Activated CD8-positive, alpha-beta T cell treated with anti-CD3 and anti-CD28 coated beads for 36 hours (primary cell): ENCODE measurements at regions not wholly inside any gene's neighbourhood (a gene's known extent, or its start where the extent isn't known, plus 50 kb on each side); places are given as distances from the start of the nearest gene placed in this dataset.

Source experiments
- ATAC-seq: fragments of 200-7000 bp; cut with Tn5 transposase; one replicate; pipeline ENCODE4 v1.10.0; 2021; ENCODE audit warnings: mild to moderate bottlenecking, moderate library complexity
- CTCF ChIA-PET: fragments of 350-600 bp; sonication (Branson Sonifier 250); formaldehyde crosslinking; loops from one replicate; lab custom pipeline; 2021; ENCODE audit warnings: antibody characterized with exemption; lab: Charles Lee
- POLR2A ChIA-PET: fragments of 350-600 bp; sonication (Branson Sonifier 250); formaldehyde crosslinking; loops from one replicate; lab custom pipeline; 2021; ENCODE audit warnings: antibody characterized with exemption; lab: Charles Lee
- DNase-seq: peaks from one replicate; pipeline ENCODE4 v3.0.0-alpha.2; 2020
- H3K27ac Mint-ChIP-seq: one replicate; pipeline ENCODE4 v1.8.0; 2021; ENCODE audit warnings: mild to moderate bottlenecking, mixed read lengths
- H3K27me3 Mint-ChIP-seq: one replicate; pipeline ENCODE4 v1.8.0; 2021; ENCODE audit warnings: mixed read lengths
- H3K36me3 Mint-ChIP-seq: one replicate; pipeline ENCODE4 v1.8.0; 2021; ENCODE audit warnings: low read depth, mixed read lengths
- H3K4me1 Mint-ChIP-seq: one replicate; pipeline ENCODE4 v1.8.0; 2021; ENCODE audit warnings: low read depth, mixed read lengths
- H3K4me3 Mint-ChIP-seq: one replicate; pipeline ENCODE4 v1.8.0; 2021; ENCODE audit warnings: mild to moderate bottlenecking, moderate library complexity, mixed read lengths
- H3K9me3 Mint-ChIP-seq: one replicate; pipeline ENCODE4 v1.8.0; 2021; ENCODE audit warnings: mixed read lengths
- intact Hi-C: fragments of 100-400 bp; cut with micrococcal nuclease; formaldehyde crosslinking; loops from one replicate; pipeline ENCODE4 v1.10.0; 2022
- TF ChIP-seq, protein P1 (sequence below): fragments of 200-600 bp; IDR thresholded peaks from one replicate; pipeline ENCODE4 v1.8.0; 2022; ENCODE audit warnings: antibody characterized with exemption, mild to moderate bottlenecking

GRCh38 chr3:147669077-147669476, 259.9 kb downstream of the ZIC1 start:
- DNase-seq = no peak
- POLR2A ChIA-PET = no interaction called here
- CTCF ChIA-PET = no interaction called here
- TF ChIP-seq, protein P1, sequence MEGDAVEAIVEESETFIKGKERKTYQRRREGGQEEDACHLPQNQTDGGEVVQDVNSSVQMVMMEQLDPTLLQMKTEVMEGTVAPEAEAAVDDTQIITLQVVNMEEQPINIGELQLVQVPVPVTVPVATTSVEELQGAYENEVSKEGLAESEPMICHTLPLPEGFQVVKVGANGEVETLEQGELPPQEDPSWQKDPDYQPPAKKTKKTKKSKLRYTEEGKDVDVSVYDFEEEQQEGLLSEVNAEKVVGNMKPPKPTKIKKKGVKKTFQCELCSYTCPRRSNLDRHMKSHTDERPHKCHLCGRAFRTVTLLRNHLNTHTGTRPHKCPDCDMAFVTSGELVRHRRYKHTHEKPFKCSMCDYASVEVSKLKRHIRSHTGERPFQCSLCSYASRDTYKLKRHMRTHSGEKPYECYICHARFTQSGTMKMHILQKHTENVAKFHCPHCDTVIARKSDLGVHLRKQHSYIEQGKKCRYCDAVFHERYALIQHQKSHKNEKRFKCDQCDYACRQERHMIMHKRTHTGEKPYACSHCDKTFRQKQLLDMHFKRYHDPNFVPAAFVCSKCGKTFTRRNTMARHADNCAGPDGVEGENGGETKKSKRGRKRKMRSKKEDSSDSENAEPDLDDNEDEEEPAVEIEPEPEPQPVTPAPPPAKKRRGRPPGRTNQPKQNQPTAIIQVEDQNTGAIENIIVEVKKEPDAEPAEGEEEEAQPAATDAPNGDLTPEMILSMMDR = no peak
- Mint-ChIP-seq H3K27ac (no peak overlapping the region), H3K27me3 (no peaks in the 10 kb centered on the region), H3K36me3 (no peaks in the 10 kb centered on the region), H3K9me3 (peaks cover 1% of the 10 kb centered on the region), H3K4me1 (no peaks in the 10 kb centered on the region), H3K4me3 (no peak overlapping the region)
- ATAC-seq = no peak
- intact Hi-C loops = no loop called here

DNA sequence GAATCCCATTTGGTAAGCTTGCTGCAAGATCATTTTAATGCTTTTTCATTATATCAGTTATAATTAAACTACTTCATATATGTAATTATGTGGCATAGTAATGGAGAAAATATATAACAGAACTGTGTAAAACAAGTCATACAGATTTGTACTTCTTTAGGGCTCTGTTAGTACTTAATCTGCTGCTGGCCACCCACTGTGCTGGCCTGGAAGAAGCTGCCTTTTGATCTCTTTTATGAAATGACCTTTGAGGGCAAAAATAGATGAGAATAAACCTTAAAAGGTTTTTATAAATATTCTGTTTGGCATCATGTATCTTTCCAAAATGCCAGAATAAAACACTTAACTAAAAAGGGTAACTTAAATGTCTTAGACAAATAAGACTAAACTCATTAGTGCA, 262.9 kb downstream of the ZIC1 start:
- ChIA-PET POLR2A (no interaction called here), CTCF (no interaction called here)
- Mint-ChIP-seq H3K27ac (no peak overlapping the region), H3K4me3 (no peak overlapping the region), H3K9me3 (peaks cover 4% of the 10 kb centered on the region), H3K4me1 (no peaks in the 10 kb centered on the region), H3K27me3 (no peaks in the 10 kb centered on the region), H3K36me3 (no peaks in the 10 kb centered on the region)
- ATAC-seq (no peak), DNase-seq (no peak)
- intact Hi-C loops = no loop called here
- TF ChIP-seq, protein P1 = no peak

- TF ChIP-seq, protein P1 = no peak
- ChIA-PET CTCF (no interaction called here), POLR2A (no interaction called here)
- H3K36me3 Mint-ChIP-seq = no peaks in the 10 kb centered on the region
- no peak overlapping the region for H3K4me3 Mint-ChIP-seq
- peaks cover 4% of the 10 kb centered on the region for H3K9me3 Mint-ChIP-seq
- no peaks in the 10 kb centered on the region for H3K4me1 Mint-ChIP-seq
- ATAC-seq = no peak
- intact Hi-C loops = no loop called here
- H3K27ac Mint-ChIP-seq = no peak overlapping the region
- DNase-seq = no peak
- H3K27me3 Mint-ChIP-seq = no peaks in the 10 kb centered on the region
Observed at GRCh38 chr3:147672436-147672835, 263.3 kb downstream of the ZIC1 start.

DNA sequence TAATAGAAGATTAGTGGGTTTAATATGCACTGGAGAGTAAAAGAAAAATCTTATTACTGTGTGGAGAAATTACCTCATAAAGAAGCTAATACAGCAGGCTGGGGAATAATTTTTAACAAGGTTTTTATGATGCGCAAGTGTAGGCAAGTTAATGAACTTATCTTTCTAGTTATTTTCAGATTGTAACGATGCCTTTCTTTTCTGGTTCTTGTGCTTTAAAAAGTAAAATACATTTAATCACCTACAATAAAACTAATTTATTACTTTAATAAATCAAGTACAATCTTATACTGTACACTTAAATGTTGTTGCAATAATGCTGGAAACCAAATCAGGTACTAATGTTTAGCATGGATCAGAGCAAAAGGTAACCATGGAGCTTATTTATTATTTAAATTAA, 266.6 kb downstream of the ZIC1 start:
- intact Hi-C loops = no loop called here
- no peak for ATAC-seq
- TF ChIP-seq, protein P1 = no peak

GRCh38 chr3:147680837-147681483, 271.8 kb downstream of the ZIC1 start:
- no peak for ATAC-seq
- H3K27me3 Mint-ChIP-seq = no peaks in the 10 kb centered on the region
- intact Hi-C loops = no loop called here

More for the DNA sequence above, 266.6 kb downstream of the ZIC1 start:
- no peaks in the 10 kb centered on the region for H3K4me1 Mint-ChIP-seq
- no peaks in the 10 kb centered on the region for H3K36me3 Mint-ChIP-seq
- ChIA-PET CTCF (no interaction called here), POLR2A (no interaction called here)
- peaks cover 4% of the 10 kb centered on the region for H3K9me3 Mint-ChIP-seq
- no peak overlapping the region for H3K27ac Mint-ChIP-seq
- H3K4me3 Mint-ChIP-seq = no peak overlapping the region
- no peak for DNase-seq
- H3K27me3 Mint-ChIP-seq = no peaks in the 10 kb centered on the region

More at GRCh38 chr3:147680837-147681483, 271.8 kb downstream of the ZIC1 start:
- Mint-ChIP-seq H3K4me1 (no peaks in the 10 kb centered on the region), H3K36me3 (no peaks in the 10 kb centered on the region), H3K9me3 (peaks cover 6% of the 10 kb centered on the region), H3K27ac (no peak overlapping the region), H3K4me3 (no peak overlapping the region)
- TF ChIP-seq, protein P1 = no peak
- CTCF ChIA-PET = interaction anchor here (0.6 kb wide), 1 partner anchor 1883 kb away, joined by 3 read pairs; no protein-coding TSS in a partner anchor
- POLR2A ChIA-PET = no interaction called here
- no peak for DNase-seq
